ENCODE measurements at regions not wholly inside any gene's neighbourhood (a gene's known extent, or its start where the extent isn't known, plus 50 kb on each side); places are given as distances from the start of the nearest gene placed in this dataset.

DNA sequence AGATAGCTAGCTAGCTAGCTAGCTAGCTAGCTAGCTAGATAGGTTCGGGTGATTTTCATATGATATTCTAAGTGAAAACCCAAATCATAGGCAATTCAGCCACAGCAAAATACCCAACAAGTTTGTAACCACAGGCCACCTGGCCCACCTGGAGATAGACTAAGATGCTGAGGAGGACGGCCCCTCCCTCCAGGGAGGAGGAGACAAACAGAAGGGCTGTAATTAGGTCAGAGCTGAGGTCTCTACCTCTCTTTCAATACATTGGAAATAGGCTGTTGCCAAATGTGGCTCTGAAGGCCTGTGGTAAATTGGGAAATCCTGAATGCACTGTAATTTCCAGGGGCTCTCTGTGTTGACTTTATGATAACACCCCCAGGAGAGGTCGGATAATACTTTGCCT lies 382.2 kb downstream of the FGF9 start:
- DNase-seq (ENCODE audit: low read depth in 2 of 2), result no peak

DNA sequence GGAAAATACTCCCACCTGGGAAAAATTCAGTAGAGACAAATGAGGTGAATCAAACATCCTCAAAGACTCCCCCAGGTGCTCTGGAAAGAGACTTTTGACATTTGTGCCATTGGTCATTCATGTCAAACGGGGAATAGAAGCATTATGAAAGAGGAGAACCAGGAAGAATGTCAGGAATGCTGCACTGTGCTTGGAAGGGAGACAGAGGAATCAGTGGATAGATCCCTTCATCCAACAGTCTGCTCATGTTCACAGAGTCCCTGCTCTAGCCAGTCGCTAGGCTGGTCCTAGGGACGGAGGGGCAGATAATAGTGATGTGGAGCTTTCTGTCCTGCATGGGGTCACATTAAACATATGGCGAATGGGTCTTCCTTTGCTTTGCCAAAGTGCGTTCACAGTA lies 384.4 kb downstream of the FGF9 start:
- DNase-seq (ENCODE audit: low read depth in 2 of 2), result no peak

DNA sequence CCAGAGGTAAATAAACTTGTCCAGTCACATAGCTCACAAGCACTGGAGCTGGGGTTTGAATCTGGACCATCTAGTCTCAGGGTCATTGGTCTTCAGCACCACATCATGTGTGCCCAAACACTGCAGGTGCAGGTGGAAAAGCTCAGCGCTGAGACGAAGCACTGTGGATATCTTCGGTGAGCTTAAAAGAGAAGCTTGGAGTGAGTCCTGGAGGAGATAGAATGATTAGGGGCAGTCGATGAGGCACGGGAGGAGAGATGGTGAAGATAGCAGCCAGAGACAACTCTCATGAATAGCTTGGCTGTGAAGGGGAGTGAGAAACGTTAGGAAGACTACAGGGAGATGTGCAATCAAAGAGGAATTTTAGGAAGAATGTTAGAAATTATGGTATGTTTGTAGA lies 389.3 kb downstream of the FGF9 start:
- no peak for DNase-seq (ENCODE audit: low read depth in 2 of 2)

DNA sequence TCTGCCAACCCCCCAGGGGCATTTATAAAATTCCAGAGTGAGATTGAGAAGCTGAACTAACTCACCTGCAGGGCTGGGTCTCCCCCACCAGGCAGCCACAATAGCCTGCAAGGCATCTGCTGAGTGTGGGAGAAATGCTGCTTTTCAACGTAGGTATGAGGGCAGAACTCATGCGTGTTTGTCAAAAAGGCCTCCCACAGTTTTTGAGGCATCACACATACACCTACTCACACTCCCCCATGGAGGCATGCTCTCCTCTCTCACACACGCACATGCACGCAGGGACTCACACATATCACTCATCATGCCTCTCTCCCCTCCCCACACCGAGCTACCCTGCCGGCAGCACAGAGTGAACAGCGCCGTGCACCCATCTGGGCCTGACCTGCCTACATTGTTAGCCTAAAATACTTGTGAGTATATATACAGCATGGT lies 390.5 kb downstream of the FGF9 start:
- DNase-seq (ENCODE audit: low read depth in 2 of 2), result no peak

DNA sequence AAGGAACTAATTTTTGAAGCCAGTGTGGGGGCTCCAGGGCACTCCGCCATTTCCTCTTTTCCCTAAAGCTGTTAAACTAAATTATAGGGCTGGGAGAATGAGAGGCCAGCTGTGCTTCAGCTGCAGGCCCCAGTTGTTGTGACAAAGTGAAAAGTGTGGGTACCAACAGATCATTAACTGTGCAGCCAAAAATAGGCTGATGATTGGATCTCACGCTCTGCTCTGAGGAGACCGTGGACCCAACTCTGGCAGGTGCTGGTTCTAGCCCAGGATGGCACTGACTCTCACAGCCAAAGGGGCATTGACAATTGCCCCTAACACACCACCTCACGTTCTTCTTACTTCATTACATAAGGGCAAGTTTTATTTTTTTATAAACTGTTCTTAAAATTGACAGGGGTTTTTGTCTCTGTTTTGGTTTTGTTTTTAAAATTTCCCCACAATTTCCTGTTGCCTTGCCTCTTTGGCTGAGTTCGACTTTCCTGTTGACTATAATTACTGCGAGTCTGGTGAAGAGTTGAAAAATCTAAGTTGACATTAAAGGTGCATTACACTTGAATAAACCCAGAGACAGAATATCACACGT lies 391.0 kb downstream of the FGF9 start:
- DNase-seq (ENCODE audit: low read depth in 2 of 2), result no peak

DNA sequence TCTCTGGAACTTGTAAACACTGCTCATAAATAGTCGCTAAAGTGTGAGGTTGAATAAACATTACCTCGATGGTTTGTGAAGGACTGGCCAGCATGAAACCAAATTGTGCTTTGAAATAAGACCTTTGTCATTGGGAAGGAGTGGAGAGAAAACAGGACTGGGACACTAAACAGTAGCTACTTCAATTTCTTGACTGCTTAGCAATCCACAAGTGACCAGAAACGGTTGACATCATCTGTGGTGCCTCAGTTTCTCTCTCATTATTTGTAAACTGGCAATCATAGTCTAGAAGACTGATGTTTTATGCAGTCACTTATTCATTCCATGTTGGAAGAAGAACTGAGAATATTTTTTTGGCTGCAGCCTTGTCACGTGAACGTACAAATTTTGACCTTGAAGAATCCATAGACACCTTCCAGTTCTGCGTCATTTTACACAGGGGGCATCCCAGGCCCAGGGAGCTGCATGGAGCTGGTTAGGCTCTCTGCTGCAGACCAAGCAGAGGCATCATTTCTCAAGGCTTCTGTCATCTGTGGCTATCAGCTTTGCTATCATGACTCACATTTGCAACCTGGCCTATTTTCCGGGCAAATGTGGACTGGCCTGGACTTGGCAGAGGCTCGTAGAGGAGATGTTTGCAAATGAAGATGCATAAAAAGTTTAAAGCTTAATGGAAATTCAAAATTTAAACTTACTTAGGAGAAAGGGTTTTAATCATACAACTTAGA lies 391.8 kb downstream of the FGF9 start:
- DNase-seq (ENCODE audit: low read depth in 2 of 2), result no peak

DNA sequence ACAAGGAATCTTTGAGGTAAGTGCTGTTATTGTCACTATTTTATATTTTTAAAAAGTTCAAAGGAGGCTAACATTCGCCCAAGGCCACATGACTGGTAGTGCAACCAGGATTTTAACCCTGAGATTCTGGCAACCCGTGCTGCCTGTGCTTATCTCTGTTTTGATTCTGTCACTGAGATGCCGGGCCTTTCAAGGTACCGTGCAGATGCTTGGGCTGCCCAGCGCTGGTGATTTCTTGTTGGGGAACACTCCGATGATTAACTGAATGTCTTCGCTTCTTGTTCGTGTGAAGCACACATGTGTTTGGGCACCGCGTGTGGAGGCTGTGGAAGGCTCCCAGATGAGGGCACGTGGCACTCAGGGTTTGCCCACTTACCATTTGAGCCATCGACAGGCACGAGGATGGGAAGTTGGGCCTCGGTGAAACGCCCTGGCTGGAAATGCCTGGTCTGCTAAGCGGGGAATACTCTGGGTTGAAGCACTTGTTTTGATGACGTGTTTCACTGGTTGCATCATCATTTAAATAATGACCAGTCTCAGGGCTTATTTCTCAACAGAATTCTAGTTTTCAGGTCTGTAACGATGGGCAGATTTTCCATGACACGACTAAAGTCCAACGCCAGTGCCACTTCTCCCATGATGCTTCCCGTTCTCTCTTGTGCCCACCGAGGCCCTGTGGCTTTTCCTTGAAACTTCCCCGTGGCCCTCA lies 392.7 kb downstream of the FGF9 start:
- DNase-seq (ENCODE audit: low read depth in 2 of 2), result no peak

DNA sequence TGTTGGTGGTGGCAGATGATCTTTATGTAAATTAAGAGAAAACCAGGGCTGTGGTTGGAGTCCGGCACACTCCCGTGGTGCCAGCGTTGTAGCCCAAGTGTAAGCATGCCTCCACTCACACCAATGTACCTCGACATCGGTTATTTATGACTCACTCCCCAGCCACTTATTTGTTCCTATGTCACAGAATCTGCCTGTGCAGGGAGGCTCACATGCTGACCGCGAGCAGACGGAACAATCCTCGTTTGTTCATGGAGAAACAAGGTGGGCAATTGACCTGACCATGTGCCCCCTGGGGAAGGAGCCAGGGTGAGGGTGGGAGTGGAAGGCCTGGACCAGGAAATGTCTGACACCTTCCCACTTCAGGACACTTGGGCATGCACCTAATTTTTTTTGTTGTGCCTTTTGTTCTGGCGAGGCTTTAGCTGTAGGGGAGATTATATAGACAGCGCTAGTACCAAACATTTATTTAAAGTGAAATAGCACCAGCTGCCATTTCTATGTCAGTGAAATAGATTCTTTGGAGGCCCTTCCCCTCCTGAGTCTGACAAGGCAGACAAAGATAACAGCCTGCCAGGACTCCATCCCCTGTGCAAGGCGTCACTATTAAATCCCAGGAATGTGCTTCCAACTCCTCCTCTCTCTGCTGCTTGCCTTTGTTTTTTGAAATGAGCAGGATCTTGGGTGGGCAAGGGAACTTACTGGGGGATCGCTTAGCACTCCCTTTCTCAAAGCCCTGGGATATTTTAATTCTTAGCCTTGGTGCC lies 394.2 kb downstream of the FGF9 start:
- no peak for DNase-seq (ENCODE audit: low read depth in 2 of 2)

DNA sequence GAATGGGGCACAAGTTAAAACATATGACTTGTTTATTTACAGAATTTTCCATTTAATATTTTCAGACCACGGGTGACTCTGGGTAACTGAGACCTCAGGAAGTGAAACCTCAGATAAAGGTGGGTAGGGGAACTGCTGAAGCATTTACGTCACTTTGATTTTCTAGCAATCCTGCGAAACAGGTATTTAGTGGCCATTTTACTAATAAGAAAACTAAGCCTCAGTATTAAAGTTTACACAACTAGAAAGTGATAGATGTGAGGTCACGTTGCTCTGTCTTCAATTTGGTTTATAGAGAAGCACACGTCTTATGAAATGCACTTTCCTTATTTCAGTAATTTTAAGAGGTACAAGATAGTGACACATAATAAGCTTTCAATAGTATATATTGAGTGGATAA lies 402.8 kb downstream of the FGF9 start:
- no peak for DNase-seq (ENCODE audit: low read depth in 2 of 2)

DNA sequence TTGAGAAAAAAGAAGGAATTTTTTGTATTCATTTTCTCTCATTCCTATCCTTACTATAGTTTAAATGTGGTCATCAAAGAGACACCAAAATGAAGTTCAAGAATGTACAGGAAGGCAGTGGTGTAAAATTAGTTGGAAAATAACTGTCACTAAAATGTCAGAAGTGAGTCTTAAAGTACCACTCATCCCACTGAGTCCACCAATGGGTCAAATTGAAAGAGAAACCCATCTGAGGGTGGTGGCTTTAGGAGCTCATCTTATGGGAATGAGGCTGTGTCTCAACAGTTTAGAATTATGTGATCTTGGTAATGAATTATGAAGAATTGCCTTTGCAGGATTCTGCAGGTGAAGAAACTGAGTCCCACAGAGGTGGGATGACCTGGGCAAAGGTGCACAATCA lies 403.5 kb downstream of the FGF9 start:
- DNase-seq (ENCODE audit: low read depth in 2 of 2), result no peak

DNA sequence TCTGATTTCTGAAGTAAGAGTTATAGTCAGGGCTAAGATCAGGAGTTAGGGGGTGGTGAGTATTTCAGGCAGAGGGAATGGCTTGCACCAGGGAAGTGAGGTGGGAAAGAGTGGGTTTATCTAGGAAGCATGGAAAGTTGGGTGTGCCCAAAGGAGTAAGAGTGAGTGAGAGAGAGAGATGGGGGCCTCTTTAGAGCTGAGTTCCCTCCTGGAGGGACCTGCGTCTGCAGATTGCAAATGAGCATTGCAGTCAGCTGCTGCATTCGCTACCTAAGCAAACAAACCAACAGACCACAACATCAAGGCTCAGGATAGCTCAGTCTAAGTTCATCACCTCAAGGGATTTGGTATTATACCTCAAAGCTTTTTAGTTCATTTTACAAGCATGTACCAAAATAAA lies 405.8 kb downstream of the FGF9 start:
- no peak for DNase-seq (ENCODE audit: low read depth in 2 of 2)

DNA sequence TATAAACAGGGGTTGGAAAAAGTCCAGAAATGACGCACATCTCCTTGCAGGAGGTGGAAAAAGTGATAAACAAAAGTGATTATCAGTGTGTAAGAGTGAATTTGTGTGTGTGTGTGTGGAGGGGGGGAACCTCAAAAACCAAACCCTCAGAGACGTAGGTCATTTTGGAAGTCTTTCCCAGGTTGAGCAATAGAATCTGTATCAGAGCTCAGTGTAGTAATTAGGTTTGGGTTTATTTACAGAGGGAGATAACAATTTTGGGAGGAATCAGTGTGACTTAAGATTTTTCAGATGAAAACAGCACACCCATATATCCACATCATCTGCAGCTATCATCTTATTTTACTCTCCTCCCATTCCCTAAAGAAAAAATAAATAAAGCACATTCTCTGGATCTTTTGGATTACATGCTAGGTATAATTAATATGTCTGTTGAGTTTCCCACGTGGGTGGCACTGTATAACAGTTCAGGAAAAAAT lies 406.4 kb downstream of the FGF9 start:
- no peak for DNase-seq (ENCODE audit: low read depth in 2 of 2)

DNA sequence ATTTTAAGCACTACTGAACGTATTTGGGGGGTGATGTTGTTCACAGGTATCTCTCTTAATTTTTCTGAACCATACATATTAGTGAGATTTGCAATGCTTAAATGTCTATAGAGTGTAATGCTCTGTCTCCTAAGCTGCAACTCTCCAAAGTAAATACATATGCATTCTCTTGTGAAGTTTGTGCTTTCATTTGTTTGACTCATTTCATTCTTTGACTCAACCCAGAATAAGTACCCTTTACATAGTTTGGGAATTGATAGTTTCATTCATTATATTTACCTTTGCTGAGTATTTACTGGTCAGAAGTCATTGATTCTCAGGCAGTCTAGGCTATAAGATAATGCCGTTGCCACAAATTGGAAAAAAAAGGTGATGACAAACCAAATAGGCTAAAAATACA lies 406.9 kb downstream of the FGF9 start:
- DNase-seq (ENCODE audit: low read depth in 2 of 2), result no peak

DNA sequence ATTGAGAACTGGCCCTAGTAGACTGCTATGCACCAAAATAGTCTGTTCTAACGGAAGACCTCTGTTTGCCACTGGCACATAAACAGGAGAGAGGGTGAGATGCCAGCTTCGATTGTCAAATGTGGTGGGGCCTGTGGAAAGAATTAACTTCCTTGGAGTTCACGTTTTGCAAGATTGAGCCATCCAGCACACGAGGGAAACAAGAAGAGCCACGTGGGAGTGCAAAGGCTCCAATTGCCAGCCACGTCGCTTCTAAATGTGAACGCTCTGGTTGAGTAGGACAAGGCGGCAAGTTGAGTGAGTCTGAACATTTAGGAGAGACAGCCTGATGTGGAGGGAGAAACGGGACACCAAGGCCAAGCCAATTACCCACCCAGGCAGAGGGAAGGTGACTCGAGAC lies 409.1 kb downstream of the FGF9 start:
- no peak for DNase-seq (ENCODE audit: low read depth in 2 of 2)

DNA sequence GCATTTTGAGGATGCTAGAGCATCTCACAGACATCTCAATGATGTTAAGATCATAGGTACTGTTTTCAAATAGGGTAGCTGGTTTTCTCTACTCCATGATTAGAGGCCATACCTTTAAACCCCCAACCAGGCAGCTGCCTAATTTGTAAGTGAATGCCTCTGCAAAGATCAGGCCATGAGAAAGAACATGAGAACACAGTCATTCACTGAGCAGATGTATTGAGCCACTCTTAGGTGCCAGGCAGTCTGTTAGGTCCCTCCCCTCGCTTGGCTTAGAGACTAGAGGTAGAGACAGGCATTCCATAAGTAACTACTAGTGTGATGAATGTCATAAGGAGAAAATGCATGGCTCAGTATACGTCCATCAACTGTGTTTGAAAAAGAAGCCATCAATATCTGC lies 410.0 kb downstream of the FGF9 start:
- DNase-seq (ENCODE audit: low read depth in 2 of 2), result no peak

DNA sequence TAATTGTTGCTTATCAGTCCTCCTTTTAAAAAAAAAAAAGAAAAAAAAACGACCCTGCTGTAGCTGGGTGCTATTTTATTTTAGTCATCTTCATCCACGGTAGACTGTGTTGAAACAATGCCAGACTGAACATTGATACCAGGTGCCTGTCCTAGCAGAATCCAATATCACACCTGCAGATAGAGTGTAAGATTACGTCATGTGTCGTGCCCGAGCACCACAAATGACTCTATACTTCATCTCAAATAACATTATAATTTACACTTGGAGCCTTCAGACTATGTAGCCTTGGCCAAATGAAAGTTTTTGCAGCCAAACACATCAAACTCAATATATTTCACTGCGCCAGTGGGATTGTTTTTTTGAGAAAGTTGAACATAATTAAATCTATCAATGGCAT lies 410.6 kb downstream of the FGF9 start:
- no peak for DNase-seq (ENCODE audit: low read depth in 2 of 2)

DNA sequence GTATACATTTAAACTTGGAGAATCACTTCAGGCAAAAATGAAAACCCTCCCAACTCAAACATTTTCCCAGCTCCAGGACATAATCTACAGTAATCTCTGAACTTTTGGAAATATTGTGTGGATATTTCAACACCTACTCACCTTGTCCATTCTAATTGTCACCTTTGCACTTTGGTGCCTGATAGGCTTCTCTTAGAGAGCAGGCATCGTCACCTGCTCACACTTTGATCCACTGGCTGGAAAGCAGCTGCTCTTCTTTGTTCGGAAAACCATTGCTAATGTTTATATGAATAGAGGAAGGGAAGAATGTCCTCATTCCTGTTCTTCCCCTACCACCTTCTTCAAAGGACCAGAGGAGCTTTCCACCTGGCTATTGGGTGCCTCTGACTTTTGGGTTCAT lies 411.2 kb downstream of the FGF9 start:
- no peak for DNase-seq (ENCODE audit: low read depth in 2 of 2)

DNA sequence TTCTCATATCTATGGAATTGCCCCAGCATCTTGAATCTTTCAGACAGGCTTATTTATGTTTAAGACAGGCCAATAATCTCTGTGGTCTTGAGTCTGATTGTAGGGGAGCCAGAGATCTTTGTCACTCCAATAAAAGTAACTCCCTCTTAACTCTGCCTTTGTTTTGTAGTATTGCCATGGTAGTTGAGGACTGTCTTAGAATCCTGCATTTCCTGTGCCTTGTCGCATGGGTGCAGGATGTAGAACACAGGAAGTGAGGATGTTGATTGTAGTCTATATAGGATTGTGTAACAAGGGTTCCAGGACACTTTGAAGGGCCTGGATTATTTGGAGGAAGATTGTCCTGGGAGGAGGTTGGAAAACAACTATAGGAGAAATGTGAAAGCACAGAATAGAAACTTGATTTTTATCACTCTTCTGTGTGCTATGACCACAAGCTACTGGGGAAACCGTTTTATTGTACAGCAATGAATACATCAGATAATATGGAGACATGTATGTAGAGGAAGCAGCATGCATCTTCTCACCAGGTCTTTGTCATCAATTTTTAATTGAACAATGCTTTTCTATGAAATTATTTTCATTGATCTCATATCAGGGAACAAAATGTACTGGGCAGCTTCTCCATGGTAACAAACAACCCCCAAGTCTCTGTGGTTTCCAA lies 411.7 kb downstream of the FGF9 start:
- no peak for DNase-seq (ENCODE audit: low read depth in 2 of 2)

DNA sequence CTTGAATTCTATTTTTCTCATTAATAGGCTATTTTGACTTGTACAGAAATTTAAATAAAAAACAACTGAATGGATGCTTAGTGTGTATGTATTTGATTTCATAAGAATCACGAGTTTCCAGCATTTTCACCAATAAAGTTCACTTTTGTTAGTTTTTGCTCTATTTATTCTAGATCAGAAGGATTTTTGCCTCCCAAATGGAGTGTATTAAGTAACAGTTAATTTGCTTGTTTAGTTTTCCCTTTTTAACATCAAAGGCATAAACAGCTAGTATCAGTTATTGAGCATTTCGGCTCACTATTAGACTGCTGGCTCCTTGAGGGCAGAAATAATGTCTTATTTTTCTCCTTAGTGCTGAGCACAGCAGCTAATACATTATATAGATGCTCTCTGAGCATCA lies 414.1 kb downstream of the FGF9 start:
- no peak for DNase-seq (ENCODE audit: low read depth in 2 of 2)

DNA sequence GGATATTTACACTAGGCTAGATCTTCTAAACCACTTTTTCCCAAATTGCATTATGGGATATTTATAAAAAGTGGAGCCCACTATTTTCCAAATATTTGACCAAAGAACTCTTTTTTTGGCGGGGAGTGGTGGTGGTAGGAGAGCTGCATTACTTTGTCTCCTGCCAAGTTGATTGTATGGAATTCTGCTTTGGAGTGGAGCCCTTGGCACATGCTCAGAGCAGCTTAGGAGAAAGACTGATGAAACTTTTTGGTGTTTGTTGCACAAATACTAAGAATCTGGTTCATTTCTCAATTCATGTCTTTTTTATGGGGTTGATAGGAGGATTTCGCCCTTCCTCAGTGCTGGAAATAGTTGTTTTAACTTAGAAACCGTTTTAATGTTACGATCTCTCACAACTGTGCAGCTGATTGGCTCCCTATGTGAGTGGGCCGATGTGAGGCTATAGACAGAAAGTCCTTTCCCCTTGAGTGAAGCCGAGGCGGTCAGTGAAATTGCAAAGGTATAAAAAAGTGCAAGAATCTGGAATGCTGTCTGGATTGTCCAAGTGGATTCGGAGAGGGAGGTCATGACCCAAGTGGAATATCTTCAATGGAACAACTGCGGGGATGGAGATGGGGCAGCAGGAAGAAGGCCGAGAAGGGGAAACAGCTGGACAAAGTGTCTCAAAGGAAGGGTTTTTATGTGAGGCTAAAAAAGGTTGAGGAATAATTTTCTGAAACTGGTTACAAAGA lies 415.9 kb downstream of the FGF9 start:
- no peak for DNase-seq (ENCODE audit: low read depth in 2 of 2)

DNA sequence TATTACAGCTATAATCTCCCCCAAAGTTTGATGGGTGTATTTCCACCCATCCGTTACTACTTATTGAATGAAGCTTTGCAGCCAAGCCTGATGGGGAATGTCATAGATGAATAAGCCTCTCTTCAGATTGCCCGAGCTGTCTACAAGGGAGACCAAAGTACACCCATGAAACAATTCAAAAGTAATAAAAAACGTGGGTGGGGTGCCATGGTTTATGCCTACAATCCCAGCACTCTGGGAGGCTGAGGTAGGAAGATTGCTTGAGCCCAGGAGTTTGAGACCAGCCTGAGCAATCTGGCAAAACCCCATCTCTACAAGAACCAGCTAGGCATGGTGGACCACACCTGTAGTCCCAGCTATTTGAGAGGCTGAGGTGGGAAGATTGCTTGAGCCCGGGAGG lies 419.2 kb downstream of the FGF9 start:
- DNase-seq (ENCODE audit: low read depth in 2 of 2), result no peak

All from lung microvascular endothelial cell (primary cell).